ENCODE measurements at regions not wholly inside any gene's neighbourhood (a gene's known extent, or its start where the extent isn't known, plus 50 kb on each side); places are given as distances from the start of the nearest gene placed in this dataset.

DNA sequence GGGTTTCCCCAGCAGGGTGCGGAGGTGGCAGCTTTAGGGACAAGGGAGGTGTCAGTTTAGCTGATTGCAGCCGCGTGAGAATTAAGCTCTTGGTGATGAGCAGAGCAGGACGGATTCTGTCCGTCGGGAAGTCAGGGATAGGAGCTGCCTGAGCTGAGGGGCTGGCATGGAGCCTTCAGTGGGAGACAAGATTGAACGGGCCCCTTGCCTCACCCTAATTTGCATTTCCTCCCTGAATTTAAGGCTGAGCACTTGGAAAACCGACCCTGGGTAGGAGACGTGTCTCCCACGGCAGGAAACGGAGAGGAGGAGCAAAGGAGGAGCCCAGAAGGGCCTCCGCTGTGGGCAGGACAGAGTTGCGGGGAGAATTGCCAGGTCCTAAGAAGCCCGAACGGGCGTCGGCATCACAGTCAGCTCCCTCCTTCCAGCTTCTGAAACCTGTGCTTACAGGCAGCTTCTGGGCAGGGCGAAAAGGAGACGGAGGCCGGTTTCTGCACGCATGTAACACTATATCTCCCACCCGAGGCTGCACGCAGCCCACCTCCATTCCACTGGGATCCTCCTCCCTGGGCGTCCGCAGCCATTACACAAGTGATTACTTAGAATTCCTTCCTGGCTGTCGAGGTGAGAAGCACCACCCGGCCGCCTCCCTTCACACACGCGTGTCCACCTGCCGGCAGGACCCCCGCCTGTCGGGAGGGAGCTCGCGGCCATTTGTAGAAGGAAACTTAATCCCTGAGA, 345.8 kb downstream of the BRD1 start:
- peaks cover 0 to 43% (median 14%) of the 10 kb centered on the region in 9 donors for H3K27me3 ChIP-seq
- intact Hi-C loops (cut with DNase I): no loop called here
- TF ChIP-seq POLR2A (IDR thresholded peaks at IDR 0.05): no peak
- TF ChIP-seq, protein P1, sequence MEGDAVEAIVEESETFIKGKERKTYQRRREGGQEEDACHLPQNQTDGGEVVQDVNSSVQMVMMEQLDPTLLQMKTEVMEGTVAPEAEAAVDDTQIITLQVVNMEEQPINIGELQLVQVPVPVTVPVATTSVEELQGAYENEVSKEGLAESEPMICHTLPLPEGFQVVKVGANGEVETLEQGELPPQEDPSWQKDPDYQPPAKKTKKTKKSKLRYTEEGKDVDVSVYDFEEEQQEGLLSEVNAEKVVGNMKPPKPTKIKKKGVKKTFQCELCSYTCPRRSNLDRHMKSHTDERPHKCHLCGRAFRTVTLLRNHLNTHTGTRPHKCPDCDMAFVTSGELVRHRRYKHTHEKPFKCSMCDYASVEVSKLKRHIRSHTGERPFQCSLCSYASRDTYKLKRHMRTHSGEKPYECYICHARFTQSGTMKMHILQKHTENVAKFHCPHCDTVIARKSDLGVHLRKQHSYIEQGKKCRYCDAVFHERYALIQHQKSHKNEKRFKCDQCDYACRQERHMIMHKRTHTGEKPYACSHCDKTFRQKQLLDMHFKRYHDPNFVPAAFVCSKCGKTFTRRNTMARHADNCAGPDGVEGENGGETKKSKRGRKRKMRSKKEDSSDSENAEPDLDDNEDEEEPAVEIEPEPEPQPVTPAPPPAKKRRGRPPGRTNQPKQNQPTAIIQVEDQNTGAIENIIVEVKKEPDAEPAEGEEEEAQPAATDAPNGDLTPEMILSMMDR (IDR thresholded peaks at IDR 0.05): no peak
- no peak for DNase-seq
- 13 to 26% (median 23%) methylated on average over 28 to 35 of the region's 35 CpGs for WGBS, 4 donors
- H3K36me3 ChIP-seq: no peaks in the 10 kb centered on the region
- H3K4me3 ChIP-seq: peak overlapping the region in 8 of 12 donors; percentile 7 to 34 (median 24)
- ATAC-seq: no peak
- H3K9me3 ChIP-seq: no peaks in the 10 kb centered on the region
- peaks cover 0 to 11% (median 0%) of the 10 kb centered on the region in 12 donors for H3K4me1 ChIP-seq
- no peak overlapping the region for H3K27ac ChIP-seq

DNA sequence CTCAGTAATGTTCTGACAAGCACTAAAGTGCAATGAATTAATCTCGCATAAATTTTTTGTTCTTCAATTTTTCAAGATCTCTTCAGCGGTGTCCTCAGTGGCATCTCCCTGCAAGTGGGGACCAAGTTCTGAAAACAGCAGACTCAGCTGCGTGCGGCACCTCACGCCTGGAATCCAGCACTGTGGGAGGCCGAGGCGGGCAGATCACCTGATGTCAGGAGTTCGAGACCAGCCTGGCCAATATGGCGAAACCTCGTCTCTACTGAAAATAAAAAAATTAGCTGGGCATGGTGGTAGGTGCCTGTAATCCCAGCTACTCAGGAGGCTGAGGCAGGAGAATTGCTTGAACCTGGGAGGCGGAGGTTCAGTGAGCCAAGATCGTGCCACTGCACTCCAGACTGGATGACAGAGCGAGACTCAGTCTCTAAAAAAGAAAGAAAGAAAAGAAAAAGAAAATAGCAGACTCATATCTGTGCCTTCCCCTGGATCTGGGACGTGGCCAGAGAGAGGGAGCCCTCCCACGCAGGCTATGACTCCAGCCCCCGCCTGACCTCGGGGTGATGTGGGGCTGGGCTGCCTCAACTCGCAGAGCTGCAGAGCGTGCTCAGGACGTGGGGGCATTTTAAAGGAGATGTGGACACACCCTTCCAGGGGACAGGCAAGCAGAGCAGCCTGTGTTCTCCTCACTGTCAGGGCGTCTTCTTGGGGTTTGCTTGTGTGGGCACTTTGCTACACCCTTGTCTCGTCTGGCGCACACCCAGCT, 346.6 kb downstream of the BRD1 start:
- no peak for DNase-seq
- 60 to 66% (median 64%) methylated on average over 23 of the region's 23 CpGs for WGBS, 4 donors
- TF ChIP-seq, protein P1 (IDR thresholded peaks at IDR 0.05): no peak
- no peak for TF ChIP-seq POLR2A (IDR thresholded peaks at IDR 0.05)
- Histone ChIP-seq H3K9me3 (no peaks in the 10 kb centered on the region), H3K27ac (no peak overlapping the region), H3K27me3 (peaks cover 0 to 43% (median 14%) of the 10 kb centered on the region in 9 donors), H3K4me3 (peak overlapping the region in 2 of 12 donors; percentile 24 to 34), H3K36me3 (no peaks in the 10 kb centered on the region), H3K4me1 (peaks cover 0 to 11% (median 0%) of the 10 kb centered on the region in 12 donors)
- ATAC-seq: no peak
- intact Hi-C loops (cut with DNase I): no loop called here

DNA sequence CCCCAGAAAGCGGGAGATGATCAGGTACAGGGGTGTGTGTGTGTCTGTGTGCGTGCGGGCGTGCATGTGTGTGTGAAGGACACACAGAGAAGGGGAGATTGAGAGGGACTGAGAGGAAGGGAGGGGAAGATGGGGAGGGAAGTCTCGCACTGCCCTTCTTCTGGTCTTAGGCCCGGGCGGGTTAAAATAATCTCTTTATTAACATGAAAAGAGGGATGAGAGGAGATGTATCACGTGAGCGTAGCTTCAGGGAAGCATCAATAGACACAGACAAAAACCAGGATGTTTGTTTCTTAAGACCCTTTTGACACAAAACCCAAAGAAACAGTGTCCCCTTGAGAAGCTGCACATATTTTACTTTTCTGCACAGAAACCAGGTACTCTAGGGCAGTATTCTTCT, 347.3 kb downstream of the BRD1 start:
- intact Hi-C loops (cut with DNase I): no loop called here
- Histone ChIP-seq H3K27ac (no peak overlapping the region), H3K4me1 (peaks cover 0 to 11% (median 0%) of the 10 kb centered on the region in 12 donors), H3K27me3 (peaks cover 0 to 41% (median 14%) of the 10 kb centered on the region in 9 donors), H3K9me3 (no peaks in the 10 kb centered on the region), H3K4me3 (no peak overlapping the region), H3K36me3 (no peaks in the 10 kb centered on the region)
- ATAC-seq (no peak), DNase-seq (no peak)
- 67 to 81% (median 74%) methylated on average over 9 of the region's 9 CpGs for WGBS, 4 donors
- TF ChIP-seq POLR2A (IDR thresholded peaks at IDR 0.05): no peak
- TF ChIP-seq, protein P1 (IDR thresholded peaks at IDR 0.05): no peak

DNA sequence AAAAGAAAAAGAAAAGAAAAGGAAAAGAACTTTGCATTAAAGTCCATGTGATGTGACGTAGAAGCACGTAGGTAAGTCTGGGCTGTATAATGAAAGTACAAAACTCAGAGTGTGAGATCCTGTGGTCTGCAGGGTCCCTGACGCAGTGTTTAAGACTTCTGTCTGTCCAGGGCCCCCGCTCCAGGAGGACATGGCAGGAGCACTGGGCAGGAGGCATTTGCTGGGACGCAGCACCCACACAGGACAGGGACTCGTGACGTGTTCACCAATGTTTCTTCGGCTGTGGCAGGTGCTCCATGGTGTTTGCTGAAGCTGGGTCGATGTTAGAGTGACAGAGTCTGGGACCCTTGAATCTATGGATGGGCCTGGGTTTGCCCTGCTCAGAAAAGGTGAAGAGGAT, 348.1 kb downstream of the BRD1 start:
- TF ChIP-seq, protein P1 (IDR thresholded peaks at IDR 0.05): no peak
- TF ChIP-seq POLR2A (IDR thresholded peaks at IDR 0.05): no peak
- no peak overlapping the region for H3K4me3 ChIP-seq
- H3K27ac ChIP-seq: no peak overlapping the region
- H3K27me3 ChIP-seq: peaks cover 0 to 38% (median 14%) of the 10 kb centered on the region in 9 donors
- H3K36me3 ChIP-seq: no peaks in the 10 kb centered on the region
- no peak for DNase-seq
- no peak for ATAC-seq
- WGBS, 4 donors: 91 to 93% (median 92%) methylated on average over 9 of the region's 9 CpGs
- no peaks in the 10 kb centered on the region for H3K9me3 ChIP-seq
- H3K4me1 ChIP-seq: peaks cover 0 to 11% (median 0%) of the 10 kb centered on the region in 12 donors
- intact Hi-C loops (cut with DNase I): no loop called here

Data from heart left ventricle (tissue), 16 donors.